ENCODE measurements at regions not wholly inside any gene's neighbourhood (a gene's known extent, or its start where the extent isn't known, plus 50 kb on each side); places are given as distances from the start of the nearest gene placed in this dataset.

DNA sequence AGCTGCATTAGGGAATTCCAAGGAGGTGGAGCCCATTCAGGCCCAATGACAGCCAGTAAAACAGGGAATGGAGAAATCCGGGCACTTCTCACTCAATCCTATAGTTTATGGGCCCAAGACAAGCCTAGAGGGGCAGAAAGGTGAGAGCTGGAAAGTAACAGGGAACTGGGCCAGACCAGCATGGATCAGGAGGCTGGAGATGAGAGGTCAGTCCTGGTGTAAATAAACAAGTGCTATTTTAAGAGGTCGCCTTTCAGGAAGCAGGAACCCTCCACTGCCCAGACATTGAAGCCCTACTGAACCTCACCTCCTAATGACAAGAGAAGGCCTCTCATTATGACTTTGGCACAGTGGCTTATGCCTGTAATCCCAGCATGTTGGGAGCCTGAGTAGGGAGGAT lies 57.2 kb upstream of the TGM3 start:
- TF ChIP-seq, protein P1, sequence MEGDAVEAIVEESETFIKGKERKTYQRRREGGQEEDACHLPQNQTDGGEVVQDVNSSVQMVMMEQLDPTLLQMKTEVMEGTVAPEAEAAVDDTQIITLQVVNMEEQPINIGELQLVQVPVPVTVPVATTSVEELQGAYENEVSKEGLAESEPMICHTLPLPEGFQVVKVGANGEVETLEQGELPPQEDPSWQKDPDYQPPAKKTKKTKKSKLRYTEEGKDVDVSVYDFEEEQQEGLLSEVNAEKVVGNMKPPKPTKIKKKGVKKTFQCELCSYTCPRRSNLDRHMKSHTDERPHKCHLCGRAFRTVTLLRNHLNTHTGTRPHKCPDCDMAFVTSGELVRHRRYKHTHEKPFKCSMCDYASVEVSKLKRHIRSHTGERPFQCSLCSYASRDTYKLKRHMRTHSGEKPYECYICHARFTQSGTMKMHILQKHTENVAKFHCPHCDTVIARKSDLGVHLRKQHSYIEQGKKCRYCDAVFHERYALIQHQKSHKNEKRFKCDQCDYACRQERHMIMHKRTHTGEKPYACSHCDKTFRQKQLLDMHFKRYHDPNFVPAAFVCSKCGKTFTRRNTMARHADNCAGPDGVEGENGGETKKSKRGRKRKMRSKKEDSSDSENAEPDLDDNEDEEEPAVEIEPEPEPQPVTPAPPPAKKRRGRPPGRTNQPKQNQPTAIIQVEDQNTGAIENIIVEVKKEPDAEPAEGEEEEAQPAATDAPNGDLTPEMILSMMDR (IDR thresholded peaks at IDR 0.05): no peak
- no peak for TF ChIP-seq POLR2A (IDR thresholded peaks at IDR 0.05)

Measured in ovary (tissue), 3 donors.